ENCODE measurements at regions not wholly inside any gene's neighbourhood (a gene's known extent, or its start where the extent isn't known, plus 50 kb on each side); places are given as distances from the start of the nearest gene placed in this dataset.
"Not testable (repeated sequence)": the region's sequence is repeated elsewhere in the genome, so short reads cannot be mapped to it uniquely, and the experiment has no call there.

DNA sequence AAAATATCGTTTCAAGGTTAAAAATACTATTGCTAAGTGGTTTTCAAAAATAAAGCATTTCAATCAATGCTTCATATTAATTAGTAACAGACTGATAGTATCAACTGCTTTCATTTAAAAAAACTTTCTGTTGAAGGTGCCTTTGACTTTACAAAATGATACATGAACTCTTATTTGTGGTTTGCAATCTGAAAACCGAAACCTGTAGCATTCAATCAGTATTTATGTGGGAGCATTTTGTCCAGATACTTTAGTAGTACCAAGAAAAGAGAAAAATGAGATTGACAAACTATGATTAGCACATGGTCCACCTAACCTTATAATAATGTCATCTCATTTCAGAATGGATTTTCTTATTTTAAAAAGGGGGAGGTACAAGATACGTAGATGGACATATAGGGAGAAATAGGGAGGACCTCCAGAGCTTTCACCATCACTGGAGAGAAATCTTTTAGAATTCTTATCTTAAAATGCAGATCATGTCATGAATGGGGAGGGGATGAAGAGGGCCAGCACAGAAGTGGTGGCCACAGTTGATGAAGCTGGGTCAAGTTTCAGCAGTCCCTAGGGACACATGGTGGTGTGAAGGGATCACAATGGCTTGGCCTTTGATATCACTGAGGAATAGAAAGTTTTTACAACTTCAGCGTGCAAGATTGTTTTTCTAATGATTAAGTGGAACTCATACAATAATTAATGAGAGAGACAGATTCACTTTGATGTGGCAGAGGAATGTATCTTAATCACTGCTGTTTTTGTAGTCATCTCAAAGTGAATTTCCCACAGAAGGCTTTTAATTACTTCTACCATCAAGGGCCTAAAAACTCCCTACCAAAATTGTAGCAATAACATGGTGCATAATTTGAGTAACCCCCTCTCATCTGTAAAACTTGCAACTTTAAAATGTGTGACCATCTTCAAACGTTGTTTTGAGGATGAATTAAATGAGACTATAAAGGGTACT lies 322.3 kb upstream of the EDIL3 start:
- Mint-ChIP-seq H3K27ac (no peak overlapping the region), H3K4me1 (no peaks in the 10 kb centered on the region), H3K36me3 (no peaks in the 10 kb centered on the region), H3K9me3 (peaks cover 2 to 26% (median 5%) of the 10 kb centered on the region in 3 donors), H3K27me3 (no peaks in the 10 kb centered on the region), H3K4me3 (no peak overlapping the region)
- no peak overlapping the region for H3K4me3 ChIP-seq (ENCODE audit: control insufficient read depth in 1 of 2, extremely low read depth in 1 of 2, low read length in 1 of 2)
- H3K36me3 ChIP-seq (ENCODE audit: control insufficient read depth in 2 of 2, extremely low read depth in 1 of 2, insufficient read depth in 1 of 2, low read length in 1 of 2) = no peaks in the 10 kb centered on the region
- WGBS (ENCODE audit: insufficient coverage) = no CpG with 5 or more reads among the region's 5 CpGs
- DNase-seq (no peak), ATAC-seq (replicated peaks in 1 of 4) (no peak)
- CTCF ChIA-PET = no interaction called here
- H3K27me3 ChIP-seq (replicated peaks in 1 of 2; ENCODE audit: control insufficient read depth in 2 of 2, extremely low read depth in 1 of 2, insufficient read depth in 2 of 2, low read length in 1 of 2) = no peaks in the 10 kb centered on the region
- POLR2A ChIA-PET = no interaction called here
- H3K4me1 ChIP-seq (ENCODE audit: control insufficient read depth in 1 of 2, extremely low read depth in 1 of 2, insufficient read depth in 2 of 2, low read length in 2 of 2) = no peaks in the 10 kb centered on the region
- H3K9me3 ChIP-seq = no peaks in the 10 kb centered on the region
- no peak overlapping the region for H3K27ac ChIP-seq (ENCODE audit: low read length)

GRCh38 chr5:84700545-84700944 lies 315.9 kb upstream of the EDIL3 start:
- H3K4me1 Mint-ChIP-seq; CTCF ChIA-PET; H3K36me3 Mint-ChIP-seq; H3K4me3 Mint-ChIP-seq; H3K4me1 ChIP-seq (ENCODE audit: control insufficient read depth in 1 of 2, extremely low read depth in 1 of 2, insufficient read depth in 2 of 2, low read length in 2 of 2); H3K27me3 ChIP-seq (replicated peaks in 1 of 2; ENCODE audit: control insufficient read depth in 2 of 2, extremely low read depth in 1 of 2, insufficient read depth in 2 of 2, low read length in 1 of 2); H3K36me3 ChIP-seq (ENCODE audit: control insufficient read depth in 2 of 2, extremely low read depth in 1 of 2, insufficient read depth in 1 of 2, low read length in 1 of 2); H3K4me3 ChIP-seq (ENCODE audit: control insufficient read depth in 1 of 2, extremely low read depth in 1 of 2, low read length in 1 of 2); H3K9me3 ChIP-seq; ATAC-seq (replicated peaks in 1 of 4); H3K27ac ChIP-seq (ENCODE audit: low read length); H3K27ac Mint-ChIP-seq; H3K27me3 Mint-ChIP-seq; DNase-seq; POLR2A ChIA-PET: not testable (repeated sequence)
- WGBS (ENCODE audit: insufficient coverage) = 100% methylated on average over 2 of the region's 7 CpGs
- peaks cover 10 to 29% (median 13%) of the 10 kb centered on the region in 3 donors for H3K9me3 Mint-ChIP-seq

GRCh38 chr5:84696651-84697050 lies 312.0 kb upstream of the EDIL3 start:
- no peaks in the 10 kb centered on the region for H3K36me3 ChIP-seq (ENCODE audit: control insufficient read depth in 2 of 2, extremely low read depth in 1 of 2, insufficient read depth in 1 of 2, low read length in 1 of 2)
- peaks cover 4 to 27% (median 15%) of the 10 kb centered on the region in 3 donors for H3K9me3 Mint-ChIP-seq
- POLR2A ChIA-PET = no interaction called here
- no peaks in the 10 kb centered on the region for H3K9me3 ChIP-seq
- H3K4me1 Mint-ChIP-seq = no peaks in the 10 kb centered on the region
- H3K4me3 ChIP-seq (ENCODE audit: control insufficient read depth in 1 of 2, extremely low read depth in 1 of 2, low read length in 1 of 2) = no peak overlapping the region
- H3K4me3 Mint-ChIP-seq = no peak overlapping the region
- H3K4me1 ChIP-seq (ENCODE audit: control insufficient read depth in 1 of 2, extremely low read depth in 1 of 2, insufficient read depth in 2 of 2, low read length in 2 of 2) = no peaks in the 10 kb centered on the region
- WGBS (ENCODE audit: insufficient coverage) = 65% methylated on average over 2 of the region's 2 CpGs
- CTCF ChIA-PET = no interaction called here
- H3K36me3 Mint-ChIP-seq = no peaks in the 10 kb centered on the region
- no peak for DNase-seq
- H3K27ac ChIP-seq (ENCODE audit: low read length) = no peak overlapping the region
- H3K27me3 Mint-ChIP-seq = no peaks in the 10 kb centered on the region
- H3K27me3 ChIP-seq (replicated peaks in 1 of 2; ENCODE audit: control insufficient read depth in 2 of 2, extremely low read depth in 1 of 2, insufficient read depth in 2 of 2, low read length in 1 of 2) = no peaks in the 10 kb centered on the region
- H3K27ac Mint-ChIP-seq = no peak overlapping the region
- ATAC-seq (replicated peaks in 1 of 4) = no peak

DNA sequence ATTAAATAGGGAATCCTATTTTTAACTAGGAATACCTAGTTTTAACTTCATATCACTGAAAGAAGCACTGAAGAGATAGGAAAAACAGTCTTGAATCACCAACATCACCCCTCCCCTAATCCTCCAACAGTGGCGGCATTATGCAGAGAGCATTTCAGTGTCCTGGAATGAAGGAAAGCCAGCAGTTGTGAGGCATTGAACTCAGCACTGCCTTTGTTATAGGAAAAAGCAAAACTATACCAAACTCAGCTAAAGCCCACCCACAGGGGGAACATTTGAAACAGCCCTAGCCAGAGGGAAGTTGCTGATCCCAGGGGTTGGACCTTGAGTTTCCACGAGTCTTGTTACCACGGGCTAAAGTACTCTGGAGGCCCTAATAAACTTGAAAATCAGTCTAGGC lies 310.6 kb upstream of the EDIL3 start:
- ChIA-PET CTCF (no interaction called here), POLR2A (no interaction called here)
- H3K9me3 ChIP-seq = no peaks in the 10 kb centered on the region
- no peaks in the 10 kb centered on the region for H3K36me3 Mint-ChIP-seq
- no peak overlapping the region for H3K4me3 ChIP-seq (ENCODE audit: control insufficient read depth in 1 of 2, extremely low read depth in 1 of 2, low read length in 1 of 2)
- no peak overlapping the region for H3K4me3 Mint-ChIP-seq
- WGBS (ENCODE audit: insufficient coverage) = 69% methylated on average over 3 of the region's 3 CpGs
- H3K36me3 ChIP-seq (ENCODE audit: control insufficient read depth in 2 of 2, extremely low read depth in 1 of 2, insufficient read depth in 1 of 2, low read length in 1 of 2) = no peaks in the 10 kb centered on the region
- H3K27ac Mint-ChIP-seq = no peak overlapping the region
- H3K27me3 Mint-ChIP-seq = no peaks in the 10 kb centered on the region
- no peak overlapping the region for H3K27ac ChIP-seq (ENCODE audit: low read length)
- peaks cover 0 to 20% (median 19%) of the 10 kb centered on the region in 3 donors for H3K9me3 Mint-ChIP-seq
- H3K4me1 Mint-ChIP-seq = no peaks in the 10 kb centered on the region
- H3K27me3 ChIP-seq (replicated peaks in 1 of 2; ENCODE audit: control insufficient read depth in 2 of 2, extremely low read depth in 1 of 2, insufficient read depth in 2 of 2, low read length in 1 of 2) = no peaks in the 10 kb centered on the region
- ATAC-seq (replicated peaks in 1 of 4) (no peak), DNase-seq (no peak)
- no peaks in the 10 kb centered on the region for H3K4me1 ChIP-seq (ENCODE audit: control insufficient read depth in 1 of 2, extremely low read depth in 1 of 2, insufficient read depth in 2 of 2, low read length in 2 of 2)

- Mint-ChIP-seq H3K4me3 (no peak overlapping the region), H3K36me3 (no peaks in the 10 kb centered on the region), H3K27me3 (no peaks in the 10 kb centered on the region), H3K9me3 (peaks cover 0 to 18% (median 13%) of the 10 kb centered on the region in 3 donors), H3K27ac (no peak overlapping the region), H3K4me1 (no peaks in the 10 kb centered on the region)
- no peaks in the 10 kb centered on the region for H3K36me3 ChIP-seq (ENCODE audit: control insufficient read depth in 2 of 2, extremely low read depth in 1 of 2, insufficient read depth in 1 of 2, low read length in 1 of 2)
- H3K27ac ChIP-seq (ENCODE audit: low read length) = no peak overlapping the region
- no peak for DNase-seq
- H3K27me3 ChIP-seq (replicated peaks in 1 of 2; ENCODE audit: control insufficient read depth in 2 of 2, extremely low read depth in 1 of 2, insufficient read depth in 2 of 2, low read length in 1 of 2) = no peaks in the 10 kb centered on the region
- no peaks in the 10 kb centered on the region for H3K9me3 ChIP-seq
- ChIA-PET POLR2A (no interaction called here), CTCF (no interaction called here)
- no peak for ATAC-seq (replicated peaks in 1 of 4)
- H3K4me3 ChIP-seq (ENCODE audit: control insufficient read depth in 1 of 2, extremely low read depth in 1 of 2, low read length in 1 of 2) = no peak overlapping the region
- no CpG with 5 or more reads among the region's 4 CpGs for WGBS (ENCODE audit: insufficient coverage)
- H3K4me1 ChIP-seq (ENCODE audit: control insufficient read depth in 1 of 2, extremely low read depth in 1 of 2, insufficient read depth in 2 of 2, low read length in 2 of 2) = no peaks in the 10 kb centered on the region
These were observed 308.6 kb upstream of the EDIL3 start for GRCh38 chr5:84693256-84693655.

- H3K27me3 Mint-ChIP-seq = no peaks in the 10 kb centered on the region
- Histone ChIP-seq H3K36me3 (ENCODE audit: control insufficient read depth in 2 of 2, extremely low read depth in 1 of 2, insufficient read depth in 1 of 2, low read length in 1 of 2) (no peaks in the 10 kb centered on the region), H3K9me3 (no peaks in the 10 kb centered on the region), H3K4me3 (ENCODE audit: control insufficient read depth in 1 of 2, extremely low read depth in 1 of 2, low read length in 1 of 2) (no peak overlapping the region), H3K4me1 (ENCODE audit: control insufficient read depth in 1 of 2, extremely low read depth in 1 of 2, insufficient read depth in 2 of 2, low read length in 2 of 2) (no peaks in the 10 kb centered on the region), H3K27ac (ENCODE audit: low read length) (no peak overlapping the region), H3K27me3 (replicated peaks in 1 of 2; ENCODE audit: control insufficient read depth in 2 of 2, extremely low read depth in 1 of 2, insufficient read depth in 2 of 2, low read length in 1 of 2) (no peaks in the 10 kb centered on the region)
- no peaks in the 10 kb centered on the region for H3K36me3 Mint-ChIP-seq
- H3K27ac Mint-ChIP-seq = no peak overlapping the region
- 100% methylated on average over 1 of the region's 3 CpGs for WGBS (ENCODE audit: insufficient coverage)
- H3K4me1 Mint-ChIP-seq = no peaks in the 10 kb centered on the region
- ChIA-PET POLR2A (no interaction called here), CTCF (interaction anchor here in 1 of 2 donors (0.8 kb wide), 1 partner anchor 32 kb away, joined by 3 read pairs; no protein-coding TSS in a partner anchor)
- no peak for DNase-seq
- no peak overlapping the region for H3K4me3 Mint-ChIP-seq
- no peak for ATAC-seq (replicated peaks in 1 of 4)
- peaks cover 0 to 6% (median 4%) of the 10 kb centered on the region in 3 donors for H3K9me3 Mint-ChIP-seq
These were observed 303.9 kb upstream of the EDIL3 start for GRCh38 chr5:84688566-84688965.

Data from T-cell (primary cell).